Breast epithelium (tissue), 3 donors: ENCODE measurements at regions not wholly inside any gene's neighbourhood (a gene's known extent, or its start where the extent isn't known, plus 50 kb on each side); places are given as distances from the start of the nearest gene placed in this dataset.

Source experiments
- POLR2A ChIP-seq: fragments of 450-650 bp; IDR thresholded peaks from one replicate; pipeline ENCODE4 v1.6.1; 2016; ENCODE audit warnings: antibody characterized with exemption, mild to moderate bottlenecking, moderate library complexity
- TF ChIP-seq, protein P1 (sequence below), 3 donors: fragments of 450-650 bp; IDR thresholded peaks; one replicate each; pipeline ENCODE4 v1.5.1; 2016 to 2017; ENCODE audit warnings: antibody characterized with exemption in 3 of 3, mild to moderate bottlenecking in 3 of 3, moderate library complexity in 3 of 3

GRCh38 chr13:78065141-78065540 is 146.5 kb upstream of the EDNRB start:
- TF ChIP-seq, protein P1, sequence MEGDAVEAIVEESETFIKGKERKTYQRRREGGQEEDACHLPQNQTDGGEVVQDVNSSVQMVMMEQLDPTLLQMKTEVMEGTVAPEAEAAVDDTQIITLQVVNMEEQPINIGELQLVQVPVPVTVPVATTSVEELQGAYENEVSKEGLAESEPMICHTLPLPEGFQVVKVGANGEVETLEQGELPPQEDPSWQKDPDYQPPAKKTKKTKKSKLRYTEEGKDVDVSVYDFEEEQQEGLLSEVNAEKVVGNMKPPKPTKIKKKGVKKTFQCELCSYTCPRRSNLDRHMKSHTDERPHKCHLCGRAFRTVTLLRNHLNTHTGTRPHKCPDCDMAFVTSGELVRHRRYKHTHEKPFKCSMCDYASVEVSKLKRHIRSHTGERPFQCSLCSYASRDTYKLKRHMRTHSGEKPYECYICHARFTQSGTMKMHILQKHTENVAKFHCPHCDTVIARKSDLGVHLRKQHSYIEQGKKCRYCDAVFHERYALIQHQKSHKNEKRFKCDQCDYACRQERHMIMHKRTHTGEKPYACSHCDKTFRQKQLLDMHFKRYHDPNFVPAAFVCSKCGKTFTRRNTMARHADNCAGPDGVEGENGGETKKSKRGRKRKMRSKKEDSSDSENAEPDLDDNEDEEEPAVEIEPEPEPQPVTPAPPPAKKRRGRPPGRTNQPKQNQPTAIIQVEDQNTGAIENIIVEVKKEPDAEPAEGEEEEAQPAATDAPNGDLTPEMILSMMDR (IDR thresholded peaks at IDR 0.05), result no peak
- no peak for TF ChIP-seq POLR2A
